ENCODE measurements at regions not wholly inside any gene's neighbourhood (a gene's known extent, or its start where the extent isn't known, plus 50 kb on each side); places are given as distances from the start of the nearest gene placed in this dataset.

GRCh38 chr5:56763711-56764466, 51.5 kb upstream of the MAP3K1 start:
- DNase-seq (ENCODE audit: low spot score) = no peak

GRCh38 chr5:56763182-56763581, 52.2 kb upstream of the MAP3K1 start:
- DNase-seq (ENCODE audit: low spot score) = no peak
- no peak for TF ChIP-seq CTCF (IDR thresholded peaks at IDR 0.05; ENCODE audit: borderline replicate concordance, control extremely low read depth, extremely low read depth, insufficient read depth, missing control alignments)
- in situ Hi-C loops (cut with MboI; ENCODE audit: low sequenced_read_pairs, unreplicated experiment) = no loop called here

More at GRCh38 chr5:56763711-56764466, 51.5 kb upstream of the MAP3K1 start:
- in situ Hi-C loops (cut with MboI; ENCODE audit: low sequenced_read_pairs, unreplicated experiment) = no loop called here
- TF ChIP-seq CTCF (IDR thresholded peaks at IDR 0.05; ENCODE audit: borderline replicate concordance, control extremely low read depth, extremely low read depth, insufficient read depth, missing control alignments) = no peak

GRCh38 chr5:56761151-56761885, 54.0 kb upstream of the MAP3K1 start:
- DNase-seq (ENCODE audit: low spot score) = no peak
- in situ Hi-C loops (cut with MboI; ENCODE audit: low sequenced_read_pairs, unreplicated experiment) = no loop called here
- no peak for TF ChIP-seq CTCF (IDR thresholded peaks at IDR 0.05; ENCODE audit: borderline replicate concordance, control extremely low read depth, extremely low read depth, insufficient read depth, missing control alignments)

- no peak for TF ChIP-seq CTCF (IDR thresholded peaks at IDR 0.05; ENCODE audit: borderline replicate concordance, control extremely low read depth, extremely low read depth, insufficient read depth, missing control alignments)
- in situ Hi-C loops (cut with MboI; ENCODE audit: low sequenced_read_pairs, unreplicated experiment) = no loop called here
- DNase-seq (ENCODE audit: low spot score) = no peak
Observed at GRCh38 chr5:56760723-56761122, 54.6 kb upstream of the MAP3K1 start.

- no peak for DNase-seq (ENCODE audit: low spot score)
- in situ Hi-C loops (cut with MboI; ENCODE audit: low sequenced_read_pairs, unreplicated experiment) = no loop called here
- no peak for TF ChIP-seq CTCF (IDR thresholded peaks at IDR 0.05; ENCODE audit: borderline replicate concordance, control extremely low read depth, extremely low read depth, insufficient read depth, missing control alignments)
Observed at GRCh38 chr5:56759521-56760216, 55.7 kb upstream of the MAP3K1 start.

- DNase-seq (ENCODE audit: low spot score) = no peak
- no peak for TF ChIP-seq CTCF (IDR thresholded peaks at IDR 0.05; ENCODE audit: borderline replicate concordance, control extremely low read depth, extremely low read depth, insufficient read depth, missing control alignments)
Observed at GRCh38 chr5:56757077-56757476, 58.3 kb upstream of the MAP3K1 start.

More at GRCh38 chr5:56757077-56757476, 58.3 kb upstream of the MAP3K1 start:
- in situ Hi-C loops (cut with MboI; ENCODE audit: low sequenced_read_pairs, unreplicated experiment) = no loop called here

Data from GM13976 (cell line).